Ishikawa (cell line): ENCODE measurements at regions not wholly inside any gene's neighbourhood (a gene's known extent, or its start where the extent isn't known, plus 50 kb on each side); places are given as distances from the start of the nearest gene placed in this dataset.

Source experiments
- CEBPB ChIP-seq: IDR thresholded peaks from 2 replicates; pipeline ENCODE4 v1.6.1; 2012
- CREB1 ChIP-seq: IDR thresholded peaks from 2 replicates; pipeline ENCODE4 v1.6.1; 2012; ENCODE audit warnings: low read depth
- EGR1 ChIP-seq: IDR thresholded peaks from 2 replicates; pipeline ENCODE4 v1.6.1; 2012
- EP300 ChIP-seq: IDR thresholded peaks from 2 replicates; pipeline ENCODE4 v1.6.1; 2012; ENCODE audit warnings: borderline replicate concordance
- FOXM1 ChIP-seq: IDR thresholded peaks from 2 replicates; pipeline ENCODE4 v1.6.1; 2012; ENCODE audit warnings: low read depth, borderline replicate concordance
- NFIC ChIP-seq: IDR thresholded peaks from 2 replicates; pipeline ENCODE4 v1.6.1; 2012
- RAD21 ChIP-seq: IDR thresholded peaks from 2 replicates; pipeline ENCODE4 v1.6.1; 2012; ENCODE audit warnings: low read depth
- REST ChIP-seq: IDR thresholded peaks from 2 replicates; pipeline ENCODE4 v1.6.1; 2012; ENCODE audit warnings: low read depth, mild to moderate bottlenecking
- TAF1 ChIP-seq: IDR thresholded peaks from 2 replicates; pipeline ENCODE4 v1.6.1; 2012; ENCODE audit warnings: low read depth, mild to moderate bottlenecking
- TEAD4 ChIP-seq: IDR thresholded peaks from 2 replicates; pipeline ENCODE4 v1.6.1; 2012
- USF1 ChIP-seq: IDR thresholded peaks from 2 replicates; pipeline ENCODE4 v1.6.1; 2012
- ZBTB7A ChIP-seq: IDR thresholded peaks from 2 replicates; pipeline ENCODE4 v1.6.1; 2012; ENCODE audit warnings: low read depth
- TF ChIP-seq, protein P1 (sequence below): IDR thresholded peaks from 2 replicates; pipeline ENCODE4 v1.6.1; 2012

- no peak for TF ChIP-seq EGR1
- no peak for TF ChIP-seq CREB1
- no peak for TF ChIP-seq TAF1
- no peak for TF ChIP-seq USF1
- no peak for TF ChIP-seq RAD21
- no peak for TF ChIP-seq REST
- TF ChIP-seq, protein P1, sequence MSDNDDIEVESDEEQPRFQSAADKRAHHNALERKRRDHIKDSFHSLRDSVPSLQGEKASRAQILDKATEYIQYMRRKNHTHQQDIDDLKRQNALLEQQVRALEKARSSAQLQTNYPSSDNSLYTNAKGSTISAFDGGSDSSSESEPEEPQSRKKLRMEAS: no peak
These were observed 53.5 kb upstream of the PPP1R12A start for GRCh38 chr12:79988368-79988767.

GRCh38 chr12:79987731-79988130 is 52.8 kb upstream of the PPP1R12A start:
- TF ChIP-seq USF1 (no peak), ZBTB7A (no peak), CEBPB (no peak), TEAD4 (no peak), EP300 (no peak), RAD21 (no peak), CREB1 (no peak), NFIC (no peak), EGR1 (no peak), REST (no peak), TAF1 (no peak), FOXM1 (no peak)
